ENCODE measurements at regions not wholly inside any gene's neighbourhood (a gene's known extent, or its start where the extent isn't known, plus 50 kb on each side); places are given as distances from the start of the nearest gene placed in this dataset.

DNA sequence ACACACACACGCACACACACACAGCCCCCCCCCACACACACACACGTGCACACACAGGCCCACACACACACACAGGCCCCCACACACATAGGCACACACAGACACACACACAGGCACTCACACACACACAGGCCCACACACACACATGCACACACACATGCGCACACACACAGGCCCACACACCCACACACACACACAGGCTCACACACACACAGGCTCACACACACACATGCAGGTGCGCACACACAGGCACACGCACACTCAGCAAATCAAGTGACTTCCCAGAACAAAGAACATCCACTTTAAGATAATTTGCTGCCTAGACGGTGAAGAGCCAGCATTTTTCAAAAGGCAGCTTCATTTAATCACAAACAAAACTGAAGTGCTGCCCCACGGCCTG is 78.5 kb upstream of the FBRSL1 start:
- Mint-ChIP-seq H3K4me1 (ENCODE audit: low read depth) (no peaks in the 10 kb centered on the region), H3K9me3 (no peaks in the 10 kb centered on the region), H3K27me3 (ENCODE audit: low read depth) (no peaks in the 10 kb centered on the region), H3K4me3 (no peak overlapping the region), H3K36me3 (ENCODE audit: low read depth) (no peaks in the 10 kb centered on the region), H3K27ac (no peak overlapping the region)
- intact Hi-C loops (cut with micrococcal nuclease) = no loop called here
- no peak for DNase-seq
- CTCF ChIA-PET = no interaction called here

DNA sequence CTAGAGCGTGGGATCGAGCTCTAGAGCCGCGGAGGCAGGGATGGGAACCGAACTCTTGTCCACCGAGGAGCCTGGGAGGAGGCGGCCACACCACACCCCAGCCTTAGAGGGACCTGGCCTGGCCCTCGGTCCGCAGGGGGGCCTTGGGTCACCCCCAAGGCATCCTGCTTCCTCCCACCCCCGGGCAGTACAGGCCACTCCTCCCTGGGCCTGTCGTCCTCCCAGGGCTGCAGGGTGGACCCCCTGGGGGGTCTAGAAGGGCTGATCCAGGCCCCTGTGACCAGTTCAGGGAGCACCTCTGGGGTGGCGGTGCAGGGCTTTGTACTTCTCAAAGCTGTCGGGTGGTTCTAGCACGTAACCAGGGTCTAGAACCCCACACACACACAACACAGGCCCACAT is 79.1 kb upstream of the FBRSL1 start:
- no peak for DNase-seq
- no peak overlapping the region for H3K4me3 Mint-ChIP-seq
- no peak overlapping the region for H3K27ac Mint-ChIP-seq
- intact Hi-C loops (cut with micrococcal nuclease) = no loop called here
- H3K36me3 Mint-ChIP-seq (ENCODE audit: low read depth) = no peaks in the 10 kb centered on the region
- no peaks in the 10 kb centered on the region for H3K4me1 Mint-ChIP-seq (ENCODE audit: low read depth)
- H3K9me3 Mint-ChIP-seq = no peaks in the 10 kb centered on the region
- no peaks in the 10 kb centered on the region for H3K27me3 Mint-ChIP-seq (ENCODE audit: low read depth)
- CTCF ChIA-PET = no interaction called here

DNA sequence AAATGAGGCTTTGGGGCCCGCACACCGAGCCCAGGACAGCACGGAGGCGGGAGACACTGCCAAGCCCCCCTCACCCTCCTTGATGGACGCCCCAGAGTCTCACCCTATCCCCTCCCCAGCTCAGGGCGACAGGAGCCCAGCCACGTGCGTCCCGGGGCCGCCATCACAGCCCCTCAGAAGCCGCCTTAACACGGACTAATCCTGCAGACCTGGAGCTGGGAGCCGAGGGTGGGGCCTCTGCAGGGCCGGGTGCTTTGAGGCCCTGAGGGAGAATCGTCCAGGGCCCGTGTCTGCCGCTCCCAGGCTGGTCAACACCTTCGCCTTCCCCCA is 79.7 kb upstream of the FBRSL1 start:
- Mint-ChIP-seq H3K9me3 (no peaks in the 10 kb centered on the region), H3K4me1 (ENCODE audit: low read depth) (no peaks in the 10 kb centered on the region), H3K36me3 (ENCODE audit: low read depth) (no peaks in the 10 kb centered on the region), H3K27ac (no peak overlapping the region), H3K27me3 (ENCODE audit: low read depth) (no peaks in the 10 kb centered on the region), H3K4me3 (no peak overlapping the region)
- CTCF ChIA-PET = no interaction called here
- intact Hi-C loops (cut with micrococcal nuclease) = no loop called here
- no peak for DNase-seq

DNA sequence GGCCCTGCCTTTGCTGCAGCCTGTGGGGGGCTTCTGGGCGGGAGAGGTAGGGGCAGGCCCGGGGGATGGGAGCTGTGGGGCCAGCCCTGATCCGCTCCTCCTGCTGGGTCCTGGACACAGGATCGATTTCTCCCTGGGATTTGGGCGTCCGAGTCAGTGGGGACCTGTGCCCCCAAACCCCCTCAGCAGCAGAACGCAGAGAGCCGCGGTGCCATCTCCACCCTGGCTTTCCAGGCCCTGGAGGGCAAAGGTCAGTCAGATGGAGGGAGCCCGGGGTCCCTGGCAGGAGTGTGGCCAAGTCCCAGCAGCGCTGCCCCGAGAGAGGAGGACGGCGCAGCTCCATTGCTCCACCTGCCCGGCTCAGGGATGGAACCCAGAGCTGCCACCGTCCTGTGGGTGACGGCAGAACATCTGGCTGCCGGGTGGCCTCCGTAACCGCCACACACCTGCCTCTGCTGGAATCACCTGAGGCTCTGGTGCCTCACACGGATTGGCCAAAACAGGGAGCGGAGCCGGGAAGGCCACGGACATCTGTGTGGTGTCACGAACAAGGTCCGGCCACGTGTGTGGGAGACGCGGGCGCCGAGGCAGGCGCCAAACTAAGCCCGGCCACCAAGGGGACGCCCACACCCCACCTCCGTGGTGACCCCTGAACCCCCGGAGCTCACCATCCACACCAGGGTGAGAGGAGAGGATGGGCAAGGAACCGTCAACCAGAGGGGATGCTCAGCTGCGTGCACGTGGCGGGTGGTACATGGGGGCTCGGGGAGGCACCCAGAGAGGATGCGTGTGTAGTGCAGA is 80.3 kb upstream of the FBRSL1 start:
- no peaks in the 10 kb centered on the region for H3K9me3 Mint-ChIP-seq
- intact Hi-C loops (cut with micrococcal nuclease) = no loop called here
- H3K36me3 Mint-ChIP-seq (ENCODE audit: low read depth) = no peaks in the 10 kb centered on the region
- no peaks in the 10 kb centered on the region for H3K4me1 Mint-ChIP-seq (ENCODE audit: low read depth)
- H3K27me3 Mint-ChIP-seq (ENCODE audit: low read depth) = no peaks in the 10 kb centered on the region
- H3K4me3 Mint-ChIP-seq = no peak overlapping the region
- no peak for DNase-seq
- CTCF ChIA-PET = no interaction called here
- no peak overlapping the region for H3K27ac Mint-ChIP-seq

DNA sequence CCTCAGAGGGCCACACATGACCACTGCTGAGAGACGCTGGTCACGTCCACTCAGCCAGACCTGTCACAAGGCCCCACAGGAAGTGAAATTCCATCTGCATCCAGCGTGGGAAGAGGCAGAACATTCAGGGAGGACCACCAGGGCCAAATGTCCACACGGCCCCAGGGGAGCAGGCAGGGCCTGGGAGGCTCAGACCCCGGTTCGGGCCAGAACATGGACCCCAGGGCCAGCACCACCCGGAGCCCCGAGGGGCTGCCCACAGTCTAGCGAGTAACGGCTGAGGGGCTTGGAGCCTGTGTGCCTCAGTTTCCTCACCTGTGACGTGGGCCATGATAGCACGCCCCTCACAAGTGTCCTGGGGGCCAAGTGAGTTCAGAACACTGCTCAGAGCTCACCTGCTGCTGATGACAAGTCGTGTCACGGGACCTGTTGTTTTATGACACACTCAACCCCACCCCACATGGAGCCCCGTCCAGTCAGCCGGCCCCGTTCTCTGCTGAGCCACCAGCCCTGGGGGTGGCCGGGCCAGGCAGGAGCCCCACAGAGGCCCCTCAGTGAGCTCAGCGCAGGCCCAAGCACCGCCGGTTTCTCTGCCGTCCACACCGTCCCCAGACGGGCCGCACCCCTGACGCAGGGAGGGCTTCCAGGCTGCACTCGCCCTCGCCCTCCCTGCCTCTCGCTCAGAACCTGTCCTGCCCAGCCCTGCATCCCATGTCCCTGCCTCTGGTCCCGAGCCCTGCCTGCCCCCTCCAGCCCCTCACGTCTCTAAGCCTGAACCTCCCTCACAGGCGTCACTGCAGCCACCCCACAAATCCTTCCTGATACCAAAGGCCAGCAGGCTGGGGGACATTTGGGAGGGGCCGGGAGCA is 79.5 kb upstream of the GALNT9 start:
- Mint-ChIP-seq H3K4me1 (ENCODE audit: low read depth) (no peaks in the 10 kb centered on the region), H3K36me3 (ENCODE audit: low read depth) (no peaks in the 10 kb centered on the region), H3K4me3 (no peak overlapping the region), H3K27ac (no peak overlapping the region), H3K27me3 (ENCODE audit: low read depth) (no peaks in the 10 kb centered on the region), H3K9me3 (no peaks in the 10 kb centered on the region)
- intact Hi-C loops (cut with micrococcal nuclease) = no loop called here
- CTCF ChIA-PET = no interaction called here
- DNase-seq = no peak

DNA sequence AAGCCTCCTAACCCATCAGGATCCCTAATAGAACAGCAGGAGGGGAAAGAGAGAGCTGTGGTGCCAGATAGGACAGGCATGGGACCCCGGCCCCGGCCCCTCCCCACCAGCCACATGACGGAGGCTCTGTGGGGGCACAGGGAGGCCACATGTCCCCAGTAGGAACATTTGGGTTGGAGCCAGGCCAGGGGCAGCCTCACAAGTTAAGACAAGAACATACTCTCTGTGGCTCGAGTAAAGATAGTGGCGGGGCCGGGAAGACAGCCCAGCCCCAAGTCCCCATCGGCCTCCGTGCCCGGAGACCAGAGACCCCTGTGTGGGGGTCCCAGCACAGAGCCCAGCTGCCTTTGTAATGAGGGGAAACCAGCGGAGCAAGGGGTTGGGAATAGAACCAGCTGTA is 78.6 kb upstream of the GALNT9 start:
- Mint-ChIP-seq H3K27ac (no peak overlapping the region), H3K4me3 (no peak overlapping the region), H3K4me1 (ENCODE audit: low read depth) (no peaks in the 10 kb centered on the region), H3K9me3 (no peaks in the 10 kb centered on the region), H3K27me3 (ENCODE audit: low read depth) (peaks cover 5% of the 10 kb centered on the region), H3K36me3 (ENCODE audit: low read depth) (no peaks in the 10 kb centered on the region)
- CTCF ChIA-PET = no interaction called here
- intact Hi-C loops (cut with micrococcal nuclease) = no loop called here
- DNase-seq = no peak

DNA sequence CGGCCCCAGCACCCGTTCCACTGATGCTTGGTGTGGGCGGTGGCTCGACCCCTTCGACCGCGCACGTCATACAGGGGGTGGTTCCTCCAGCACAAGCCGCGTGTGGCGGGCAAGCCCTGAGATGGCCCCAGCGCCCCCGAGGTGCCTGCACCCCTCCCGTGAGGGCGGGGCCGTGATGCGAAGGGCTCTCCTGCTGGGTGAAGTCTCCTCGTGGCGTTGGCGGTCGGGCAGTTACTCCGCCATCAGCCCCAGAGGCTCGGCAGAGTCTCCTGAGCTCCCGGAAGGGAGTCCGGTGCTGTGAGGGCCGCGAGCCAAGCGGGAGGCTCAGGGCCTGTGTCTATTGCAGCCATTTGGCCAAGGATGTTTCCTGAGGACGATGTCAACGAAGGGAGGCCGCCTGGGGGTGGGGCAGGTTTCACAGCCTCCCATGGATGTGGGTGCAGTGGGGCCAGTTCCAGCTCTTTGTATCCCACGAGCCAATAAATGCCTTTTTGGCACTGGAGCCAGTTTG is 78.1 kb upstream of the GALNT9 start:
- CTCF ChIA-PET = no interaction called here
- intact Hi-C loops (cut with micrococcal nuclease) = no loop called here
- no peaks in the 10 kb centered on the region for H3K36me3 Mint-ChIP-seq (ENCODE audit: low read depth)
- DNase-seq = no peak
- no peak overlapping the region for H3K4me3 Mint-ChIP-seq
- no peaks in the 10 kb centered on the region for H3K9me3 Mint-ChIP-seq
- H3K4me1 Mint-ChIP-seq (ENCODE audit: low read depth) = no peaks in the 10 kb centered on the region
- no peak overlapping the region for H3K27ac Mint-ChIP-seq
- peaks cover 5% of the 10 kb centered on the region for H3K27me3 Mint-ChIP-seq (ENCODE audit: low read depth)

DNA sequence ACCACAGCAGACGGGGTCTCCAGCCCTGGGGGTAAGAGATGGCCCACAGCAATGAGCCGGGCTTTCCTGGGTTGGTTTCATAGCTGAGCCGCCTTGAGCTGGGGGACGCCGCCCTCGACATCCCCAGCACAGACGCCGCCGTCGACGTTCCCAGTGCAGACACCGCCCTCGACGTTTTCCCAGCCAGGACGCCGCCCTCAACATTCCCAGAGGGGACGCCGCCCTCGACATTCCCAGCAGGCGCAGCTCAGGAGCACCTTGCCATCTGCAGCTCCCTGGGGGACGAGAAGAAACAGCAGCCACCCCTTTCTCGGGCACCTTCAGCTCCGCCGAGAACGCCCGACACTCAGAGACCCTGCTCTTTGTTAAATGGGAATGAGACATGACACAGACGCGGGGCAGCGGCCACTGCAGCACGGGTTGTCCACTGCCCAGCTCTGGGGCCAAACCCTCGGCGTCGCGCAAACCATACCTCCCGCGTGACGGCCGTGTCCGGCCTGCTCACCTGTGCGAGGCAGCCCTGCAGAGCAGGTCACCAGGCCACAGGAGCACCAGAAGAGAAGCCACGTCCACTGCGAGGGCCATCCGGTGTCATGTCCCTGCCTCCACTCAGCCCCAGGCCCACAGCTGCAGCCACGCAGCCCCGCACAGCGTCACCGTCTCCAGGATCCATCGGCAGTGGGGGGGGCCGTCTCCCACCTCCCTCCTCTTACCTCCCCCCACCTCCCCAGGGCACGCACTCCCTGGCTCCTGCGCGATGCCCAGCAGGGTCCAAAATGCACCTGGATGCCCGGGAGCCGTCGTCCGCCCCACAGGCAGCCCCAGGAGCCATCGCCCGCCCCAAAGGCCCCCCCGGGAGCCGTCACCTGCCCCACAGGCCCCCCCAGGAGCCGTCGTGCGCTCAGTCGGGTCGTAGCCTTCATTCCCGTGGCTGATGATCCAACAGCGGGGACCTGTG is 77.4 kb upstream of the GALNT9 start:
- peaks cover 5% of the 10 kb centered on the region for H3K27me3 Mint-ChIP-seq (ENCODE audit: low read depth)
- no peak for DNase-seq
- no peaks in the 10 kb centered on the region for H3K9me3 Mint-ChIP-seq
- H3K36me3 Mint-ChIP-seq (ENCODE audit: low read depth) = no peaks in the 10 kb centered on the region
- intact Hi-C loops (cut with micrococcal nuclease) = no loop called here
- no peak overlapping the region for H3K27ac Mint-ChIP-seq
- H3K4me3 Mint-ChIP-seq = no peak overlapping the region
- CTCF ChIA-PET = interaction anchor here (1.3 to 1.7 kb wide), 2 partner anchors 154 to 208 kb away, joined by 3 to 4 read pairs; no protein-coding TSS in a partner anchor
- no peaks in the 10 kb centered on the region for H3K4me1 Mint-ChIP-seq (ENCODE audit: low read depth)

DNA sequence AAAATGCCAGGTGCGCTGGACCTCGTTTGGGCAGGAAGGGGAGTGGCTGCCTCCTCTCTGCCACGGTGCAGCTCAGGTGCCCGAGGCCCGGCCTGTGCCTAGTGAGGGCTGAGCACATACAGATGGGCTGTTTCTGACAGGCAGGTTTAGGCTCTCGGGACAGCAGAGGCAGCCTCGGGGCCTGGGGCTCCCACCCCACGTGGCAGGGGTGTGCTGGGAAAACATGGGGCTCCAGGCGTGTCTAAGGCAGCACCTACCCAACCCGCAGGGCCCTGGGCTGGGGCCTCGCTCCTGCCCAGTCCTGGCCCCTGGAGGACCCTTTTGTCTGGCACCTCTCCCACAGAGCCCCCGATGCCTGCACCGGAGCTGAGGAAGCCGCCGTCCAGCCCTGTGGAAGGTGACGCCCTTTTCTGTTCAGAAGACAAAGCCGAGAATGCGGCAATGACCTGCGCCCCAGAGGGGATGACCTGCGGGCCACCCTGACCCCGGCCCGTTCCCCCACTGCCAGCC is 76.4 kb upstream of the GALNT9 start:
- peaks cover 9% of the 10 kb centered on the region for H3K27me3 Mint-ChIP-seq (ENCODE audit: low read depth)
- no peak for DNase-seq
- no peaks in the 10 kb centered on the region for H3K9me3 Mint-ChIP-seq
- no peak overlapping the region for H3K4me3 Mint-ChIP-seq
- no peak overlapping the region for H3K27ac Mint-ChIP-seq
- no peaks in the 10 kb centered on the region for H3K36me3 Mint-ChIP-seq (ENCODE audit: low read depth)
- intact Hi-C loops (cut with micrococcal nuclease) = no loop called here
- no peaks in the 10 kb centered on the region for H3K4me1 Mint-ChIP-seq (ENCODE audit: low read depth)
- CTCF ChIA-PET = interaction anchor here (0.5 to 1.7 kb wide), 3 partner anchors 155 to 244 kb away, joined by 3 to 4 read pairs (median 4); no protein-coding TSS in a partner anchor

DNA sequence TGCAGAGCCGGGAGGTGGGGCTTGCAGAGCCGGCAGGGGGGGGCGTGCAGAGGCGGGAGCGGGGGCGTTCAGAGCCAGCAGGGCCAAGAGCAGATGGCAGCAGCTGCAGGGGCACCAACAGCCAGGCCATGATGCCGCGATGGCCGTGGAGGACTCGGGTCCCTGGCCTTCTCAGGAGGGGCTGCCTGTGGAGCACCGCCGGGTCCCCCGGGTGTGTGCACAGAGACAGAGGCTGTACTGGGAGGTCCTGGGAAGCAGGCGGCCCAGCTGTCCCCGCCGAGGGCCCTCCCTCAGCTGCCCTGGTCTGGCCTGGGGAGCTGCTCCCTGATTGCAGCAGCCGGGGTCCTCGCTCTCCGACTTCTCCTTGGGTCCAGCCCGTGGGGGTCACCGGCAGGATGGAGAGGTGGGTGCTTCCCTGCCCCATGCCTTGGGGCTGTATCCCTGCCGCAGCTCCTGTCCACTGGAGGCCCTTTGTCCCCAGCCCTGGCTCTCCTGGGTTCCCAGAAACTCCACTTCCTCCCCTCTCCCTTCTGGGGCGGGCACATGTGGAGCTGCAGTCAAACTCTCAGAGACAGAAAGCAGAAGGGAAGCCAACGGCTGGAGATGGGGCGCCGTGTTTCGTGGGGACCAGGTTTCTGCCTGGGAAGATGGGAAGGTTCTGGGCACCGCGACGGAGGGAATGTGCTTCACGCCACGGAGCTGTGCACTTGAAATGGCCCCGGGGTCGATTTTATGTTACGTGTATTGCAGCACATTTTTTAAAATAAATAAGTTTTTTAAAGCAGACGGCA is 75.8 kb upstream of the GALNT9 start:
- CTCF ChIA-PET = interaction anchor here (0.5 to 1.7 kb wide), 3 partner anchors 156 to 244 kb away, joined by 3 to 4 read pairs (median 4); no protein-coding TSS in a partner anchor
- DNase-seq = no peak
- no peaks in the 10 kb centered on the region for H3K4me1 Mint-ChIP-seq (ENCODE audit: low read depth)
- no peak overlapping the region for H3K27ac Mint-ChIP-seq
- peaks cover 10% of the 10 kb centered on the region for H3K27me3 Mint-ChIP-seq (ENCODE audit: low read depth)
- no peak overlapping the region for H3K4me3 Mint-ChIP-seq
- no peaks in the 10 kb centered on the region for H3K36me3 Mint-ChIP-seq (ENCODE audit: low read depth)
- intact Hi-C loops (cut with micrococcal nuclease) = no loop called here
- no peaks in the 10 kb centered on the region for H3K9me3 Mint-ChIP-seq

DNA sequence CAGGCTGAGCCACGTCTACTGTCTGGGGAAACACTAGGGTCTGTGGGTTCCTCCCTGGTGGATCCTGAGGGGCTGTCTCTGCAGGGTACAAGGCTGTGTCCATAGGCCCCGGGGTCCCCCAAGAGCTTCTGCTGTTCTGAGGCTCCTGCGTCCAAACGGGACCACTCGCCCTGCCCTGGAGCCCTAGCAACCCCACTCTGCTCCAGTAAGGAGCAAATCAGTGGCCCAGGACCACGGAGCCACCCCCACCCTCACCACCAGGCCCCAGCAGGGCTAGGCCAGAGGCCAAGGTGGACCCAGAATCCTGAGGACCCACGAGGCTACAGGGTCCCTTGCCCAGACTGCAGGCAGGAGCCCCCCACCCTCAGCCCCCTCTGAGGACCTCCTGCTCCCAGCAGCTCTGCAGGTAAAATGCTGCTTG is 75.1 kb upstream of the GALNT9 start:
- Mint-ChIP-seq H3K9me3 (no peaks in the 10 kb centered on the region), H3K27ac (no peak overlapping the region), H3K4me1 (ENCODE audit: low read depth) (no peaks in the 10 kb centered on the region), H3K4me3 (no peak overlapping the region), H3K27me3 (ENCODE audit: low read depth) (peaks cover 10% of the 10 kb centered on the region), H3K36me3 (ENCODE audit: low read depth) (no peaks in the 10 kb centered on the region)
- intact Hi-C loops (cut with micrococcal nuclease) = no loop called here
- DNase-seq = no peak
- CTCF ChIA-PET = no interaction called here

All from activated naive CD4-positive, alpha-beta T cell treated with anti-CD3 and anti-CD28 coated beads for 36 hours (primary cell).